ENCODE measurements at regions not wholly inside any gene's neighbourhood (a gene's known extent, or its start where the extent isn't known, plus 50 kb on each side); places are given as distances from the start of the nearest gene placed in this dataset.

DNA sequence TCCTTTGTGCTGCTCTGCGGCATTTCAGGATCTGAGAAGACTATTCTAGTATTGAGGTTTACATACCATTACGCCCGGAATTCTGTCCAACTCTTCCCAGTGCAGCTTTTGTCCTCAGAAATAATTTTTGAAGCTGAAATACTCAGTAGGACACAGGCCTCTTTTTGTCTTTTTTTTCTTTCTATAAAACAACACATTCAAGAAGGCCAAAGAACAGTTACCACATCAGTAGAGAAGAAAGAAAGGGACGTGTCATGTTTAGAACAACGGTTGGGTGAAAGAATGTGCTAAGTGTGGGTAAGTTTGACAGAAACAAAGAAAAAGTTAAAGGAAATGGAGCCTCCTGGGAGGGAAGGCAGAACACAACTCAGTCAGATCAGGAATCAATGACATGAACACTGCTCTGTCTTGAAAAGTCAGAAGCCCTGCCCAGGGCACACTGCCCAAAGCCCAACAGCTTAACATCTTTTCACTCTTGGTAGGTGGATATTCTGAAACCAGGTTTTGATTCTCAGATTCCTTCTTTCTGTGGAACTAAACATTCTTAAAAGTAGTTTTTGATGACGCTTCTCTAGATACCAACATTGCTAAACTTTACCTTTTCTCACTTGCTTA lies 198.6 kb upstream of the CWC22 start:
- DNase-seq (ENCODE audit: insufficient read length) (no peak), FAIRE-seq (no peak)
- TF ChIP-seq POLR2AphosphoS5 (IDR thresholded peaks at IDR 0.05; ENCODE audit: low read depth, low read length) (no peak), POLR2A (IDR thresholded peaks at IDR 0.05; ENCODE audit: low read depth, low read length) (no peak), TAF1 (IDR thresholded peaks at IDR 0.05; ENCODE audit: borderline replicate concordance, low read depth, low read length) (no peak)

DNA sequence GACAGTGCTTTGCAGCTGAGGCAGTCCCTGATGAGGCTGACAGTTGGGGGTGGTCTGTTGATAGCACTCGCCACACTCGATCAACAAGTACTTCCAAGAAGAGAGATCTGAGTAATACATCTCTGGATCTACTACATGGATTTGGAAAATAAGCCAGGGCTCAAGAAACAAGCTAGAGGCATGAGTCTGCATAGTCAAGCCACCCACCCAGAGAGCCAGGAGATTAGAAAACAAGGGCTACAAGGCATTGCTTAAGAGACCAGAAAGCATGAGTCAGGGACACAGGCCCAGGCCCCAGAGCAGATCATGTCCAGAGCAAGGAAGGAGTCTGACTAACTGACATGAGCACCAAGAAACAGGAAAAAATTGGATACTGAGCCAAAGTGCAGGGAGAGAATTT lies 196.9 kb upstream of the CWC22 start:
- TF ChIP-seq POLR2A (IDR thresholded peaks at IDR 0.05; ENCODE audit: low read depth, low read length) (no peak), POLR2AphosphoS5 (IDR thresholded peaks at IDR 0.05; ENCODE audit: low read depth, low read length) (no peak), TAF1 (IDR thresholded peaks at IDR 0.05; ENCODE audit: borderline replicate concordance, low read depth, low read length) (no peak)
- FAIRE-seq = no peak
- no peak for DNase-seq (ENCODE audit: insufficient read length)

- DNase-seq (ENCODE audit: insufficient read length) (no peak), FAIRE-seq (no peak)
- no peak for TF ChIP-seq POLR2AphosphoS5 (IDR thresholded peaks at IDR 0.05; ENCODE audit: low read depth, low read length)
- no peak for TF ChIP-seq POLR2A (IDR thresholded peaks at IDR 0.05; ENCODE audit: low read depth, low read length)
- TF ChIP-seq TAF1 (IDR thresholded peaks at IDR 0.05; ENCODE audit: borderline replicate concordance, low read depth, low read length) = no peak
Measured at GRCh38 chr2:180202467-180202951, 195.4 kb upstream of the CWC22 start.

DNA sequence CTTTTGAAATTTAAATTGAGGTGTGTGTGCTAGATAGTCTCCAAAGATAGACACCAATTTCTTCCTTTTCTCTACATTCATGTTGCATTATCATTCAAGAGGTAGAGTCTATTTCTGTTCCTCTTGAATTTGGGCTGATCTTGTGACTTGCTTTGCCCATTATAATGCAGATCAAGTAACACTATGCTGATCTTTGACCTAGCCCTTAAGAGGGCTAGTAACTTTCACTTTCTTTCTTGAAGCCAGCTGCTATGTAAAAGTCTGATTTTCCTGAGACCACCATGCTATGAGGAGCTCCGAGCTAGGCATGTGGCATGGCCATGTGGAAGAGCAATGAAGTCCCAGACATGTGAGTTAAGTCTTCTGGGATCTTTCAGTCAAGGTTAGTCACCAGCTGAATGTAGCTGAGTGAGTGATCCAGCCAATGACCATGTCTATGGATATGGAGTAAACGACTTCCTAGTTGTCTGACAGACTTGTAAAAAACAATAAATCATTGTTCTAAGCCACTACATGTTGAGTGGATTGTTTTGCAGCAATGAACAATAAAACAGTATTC lies 189.4 kb upstream of the CWC22 start:
- DNase-seq (ENCODE audit: insufficient read length) (no peak), FAIRE-seq (no peak)
- TF ChIP-seq POLR2AphosphoS5 (IDR thresholded peaks at IDR 0.05; ENCODE audit: low read depth, low read length) (no peak), POLR2A (IDR thresholded peaks at IDR 0.05; ENCODE audit: low read depth, low read length) (no peak), TAF1 (IDR thresholded peaks at IDR 0.05; ENCODE audit: borderline replicate concordance, low read depth, low read length) (no peak)

DNA sequence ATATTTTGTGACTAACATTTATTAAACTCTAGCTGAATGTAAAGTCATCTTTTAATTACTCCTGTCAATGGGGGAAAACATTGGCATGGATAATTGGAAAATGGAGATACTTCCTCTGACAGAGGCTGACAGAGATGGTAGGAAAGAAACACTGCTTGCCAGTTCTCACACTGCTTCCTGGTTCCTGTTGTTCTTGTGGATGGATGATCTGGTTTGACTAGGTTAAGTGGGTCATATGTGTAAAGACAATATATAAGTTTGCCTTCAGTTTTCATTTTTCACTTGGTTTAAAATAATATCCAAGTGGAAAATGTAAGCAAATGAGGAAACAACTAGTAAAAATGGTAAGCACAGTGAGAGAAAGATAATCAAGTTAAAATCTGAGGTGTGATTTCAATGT lies 188.8 kb upstream of the CWC22 start:
- TF ChIP-seq POLR2A (IDR thresholded peaks at IDR 0.05; ENCODE audit: low read depth, low read length) (no peak), POLR2AphosphoS5 (IDR thresholded peaks at IDR 0.05; ENCODE audit: low read depth, low read length) (no peak), TAF1 (IDR thresholded peaks at IDR 0.05; ENCODE audit: borderline replicate concordance, low read depth, low read length) (no peak)
- FAIRE-seq (no peak), DNase-seq (ENCODE audit: insufficient read length) (no peak)

DNA sequence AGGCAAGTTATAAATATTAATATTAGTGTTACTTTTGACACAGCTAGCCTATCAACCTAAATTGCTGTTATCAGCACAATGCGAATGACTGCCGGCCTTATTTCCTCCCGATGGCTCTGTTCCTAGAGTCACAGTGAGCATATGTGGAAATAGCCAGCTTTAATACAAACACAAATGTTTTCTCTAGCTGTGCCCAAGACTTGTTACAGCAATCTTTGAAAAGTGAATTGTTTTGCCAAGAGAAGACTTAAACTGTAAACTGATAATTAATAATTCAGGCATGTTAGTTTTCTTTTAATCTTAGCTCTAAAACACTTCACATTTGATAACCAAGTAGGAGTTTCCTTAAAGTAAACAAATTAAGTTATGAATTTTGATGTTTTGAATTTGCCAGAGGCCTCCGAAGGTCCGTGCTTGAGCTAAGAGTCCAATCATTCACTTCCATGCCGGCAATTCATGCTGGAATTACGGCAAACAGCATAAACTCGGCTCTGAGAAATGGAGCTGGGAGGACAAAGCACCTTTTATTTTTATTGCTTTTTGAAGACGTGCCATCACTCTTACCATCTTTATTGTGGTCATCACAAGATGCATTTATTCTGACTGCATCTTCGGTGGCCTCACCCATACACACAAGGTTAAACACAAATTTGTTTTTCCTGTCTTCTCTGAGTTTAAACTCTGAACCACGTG lies 184.5 kb upstream of the CWC22 start:
- no peak for FAIRE-seq
- DNase-seq (ENCODE audit: insufficient read length) = no peak
- TF ChIP-seq POLR2AphosphoS5 (IDR thresholded peaks at IDR 0.05; ENCODE audit: low read depth, low read length) (no peak), TAF1 (IDR thresholded peaks at IDR 0.05; ENCODE audit: borderline replicate concordance, low read depth, low read length) (no peak), POLR2A (IDR thresholded peaks at IDR 0.05; ENCODE audit: low read depth, low read length) (no peak)

GRCh38 chr2:180190851-180191250 lies 183.8 kb upstream of the CWC22 start:
- no peak for FAIRE-seq
- no peak for DNase-seq (ENCODE audit: insufficient read length)
- TF ChIP-seq TAF1 (IDR thresholded peaks at IDR 0.05; ENCODE audit: borderline replicate concordance, low read depth, low read length) (no peak), POLR2A (IDR thresholded peaks at IDR 0.05; ENCODE audit: low read depth, low read length) (no peak), POLR2AphosphoS5 (IDR thresholded peaks at IDR 0.05; ENCODE audit: low read depth, low read length) (no peak)

GRCh38 chr2:180187611-180188010 lies 180.5 kb upstream of the CWC22 start:
- no peak for FAIRE-seq
- TF ChIP-seq POLR2AphosphoS5 (IDR thresholded peaks at IDR 0.05; ENCODE audit: low read depth, low read length) = no peak
- no peak for TF ChIP-seq POLR2A (IDR thresholded peaks at IDR 0.05; ENCODE audit: low read depth, low read length)
- no peak for TF ChIP-seq TAF1 (IDR thresholded peaks at IDR 0.05; ENCODE audit: borderline replicate concordance, low read depth, low read length)
- no peak for DNase-seq (ENCODE audit: insufficient read length)

- TF ChIP-seq TAF1 (IDR thresholded peaks at IDR 0.05; ENCODE audit: borderline replicate concordance, low read depth, low read length) (no peak), POLR2A (IDR thresholded peaks at IDR 0.05; ENCODE audit: low read depth, low read length) (no peak), POLR2AphosphoS5 (IDR thresholded peaks at IDR 0.05; ENCODE audit: low read depth, low read length) (no peak)
- DNase-seq (ENCODE audit: insufficient read length) = no peak
- no peak for FAIRE-seq
Measured at GRCh38 chr2:180184506-180184905, 177.4 kb upstream of the CWC22 start.

DNA sequence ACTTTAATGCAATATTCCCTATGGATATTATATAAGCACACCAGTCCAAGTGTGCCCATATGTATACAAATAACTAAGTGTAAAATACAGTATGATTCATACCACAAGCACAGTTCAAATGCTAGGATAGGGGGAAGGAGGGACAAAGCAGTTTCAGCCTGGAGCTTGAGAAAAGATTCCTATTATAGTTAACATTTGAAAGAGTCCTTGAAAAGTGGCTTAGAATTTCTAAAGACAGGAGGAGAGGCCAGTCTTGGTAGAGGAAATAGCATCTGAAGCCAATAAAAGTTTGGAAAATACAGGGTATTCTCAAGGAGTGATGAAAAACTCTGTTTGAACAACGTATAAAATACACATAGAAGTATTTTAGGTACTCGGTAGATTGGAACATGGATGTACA lies 173.4 kb upstream of the CWC22 start:
- no peak for TF ChIP-seq TAF1 (IDR thresholded peaks at IDR 0.05; ENCODE audit: borderline replicate concordance, low read depth, low read length)
- no peak for TF ChIP-seq POLR2A (IDR thresholded peaks at IDR 0.05; ENCODE audit: low read depth, low read length)
- no peak for TF ChIP-seq POLR2AphosphoS5 (IDR thresholded peaks at IDR 0.05; ENCODE audit: low read depth, low read length)
- no peak for DNase-seq (ENCODE audit: insufficient read length)
- no peak for FAIRE-seq

GRCh38 chr2:180177534-180177933 lies 170.4 kb upstream of the CWC22 start:
- FAIRE-seq = no peak
- DNase-seq (ENCODE audit: insufficient read length) = no peak
- no peak for TF ChIP-seq TAF1 (IDR thresholded peaks at IDR 0.05; ENCODE audit: borderline replicate concordance, low read depth, low read length)
- no peak for TF ChIP-seq POLR2AphosphoS5 (IDR thresholded peaks at IDR 0.05; ENCODE audit: low read depth, low read length)
- no peak for TF ChIP-seq POLR2A (IDR thresholded peaks at IDR 0.05; ENCODE audit: low read depth, low read length)

DNA sequence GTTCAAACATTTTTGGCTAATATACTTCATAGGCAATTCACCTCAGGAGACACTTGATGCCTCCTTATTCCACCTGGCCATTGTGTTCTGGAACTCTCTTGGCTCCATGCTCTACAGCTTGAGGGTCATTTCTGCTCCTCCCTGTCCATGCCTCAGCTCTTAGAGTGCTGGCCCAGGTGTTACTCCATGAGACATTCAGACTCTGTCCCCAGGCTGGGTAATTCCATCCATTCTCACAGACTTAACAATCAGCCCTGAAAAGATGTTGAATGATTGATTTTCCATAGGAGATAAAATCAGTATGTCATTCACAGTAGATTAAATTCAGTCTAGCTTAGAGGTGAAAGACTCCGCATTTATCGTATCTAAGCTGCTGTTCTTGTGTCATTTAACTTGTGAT lies 168.6 kb upstream of the CWC22 start:
- FAIRE-seq (no peak), DNase-seq (ENCODE audit: insufficient read length) (no peak)
- TF ChIP-seq POLR2AphosphoS5 (IDR thresholded peaks at IDR 0.05; ENCODE audit: low read depth, low read length) (no peak), TAF1 (IDR thresholded peaks at IDR 0.05; ENCODE audit: borderline replicate concordance, low read depth, low read length) (no peak), POLR2A (IDR thresholded peaks at IDR 0.05; ENCODE audit: low read depth, low read length) (no peak)
